HepG2 (cell line): ENCODE measurements at regions not wholly inside any gene's neighbourhood (a gene's known extent, or its start where the extent isn't known, plus 50 kb on each side); places are given as distances from the start of the nearest gene placed in this dataset.

ENCODE experiments used
- ATAC-seq: fragments of 200-7000 bp; cut with Tn5 transposase; 3 replicates; pipeline ENCODE4 v1.9.1; 2020; ENCODE audit warnings: mild to moderate bottlenecking, moderate library complexity
- BruUV-seq: library from RNA; stranded (reverse); fragments of 400-500 nt; replicated peaks from 2 replicates; lab custom pipeline; 2021; lab: Mats Ljungman, UMichigan
- CTCF ChIA-PET: fragments of 300-600 bp; formaldehyde crosslinking; extraction: SDS; loops from one replicate; lab custom pipeline; 2021; ENCODE audit warnings: low total read pairs, inconsistent platforms, low intra/inter-chr PET ratio; lab: Yijun Ruan, JAX
- POLR2A ChIA-PET: fragments of 350-600 bp; sonication (Branson Sonifier 250); formaldehyde crosslinking; loops from one replicate; lab custom pipeline; 2020; ENCODE audit warnings: antibody characterized with exemption, inconsistent platforms; lab: Yijun Ruan, JAX
- DNase-seq: peaks from one replicate; pipeline ENCODE4 v3.0.0-alpha.2; 2015; ENCODE audit warnings: low spot score
- FAIRE-seq: peaks from 3 replicates; lab custom pipeline; 2011; peaks lifted over from hg19 to GRCh38; lab: Jason Lieb, UNC
- H2AFZ ChIP-seq: one replicate; pipeline ENCODE4 v1.6.1; 2011; ENCODE audit warnings: low read length, inconsistent platforms
- H3K27ac ChIP-seq: fragments of 300-600 bp; 3 replicates; pipeline ENCODE4 v1.8.0; 2011; ENCODE audit warnings: mixed run types, mild to moderate bottlenecking, mixed read lengths, low read length, inconsistent platforms; ENCODE audit not compliant: insufficient read depth; ENCODE audit errors: extremely low read length
- H3K27me3 ChIP-seq, 2 experiments: fragments of 200-600 bp in 1 of 2; 2 replicates in 1 of 2; 3 replicates in 1 of 2; pipeline versions ENCODE4 v1.6.0 to v1.8.0; 2011; ENCODE audit warnings: low read length in 2 of 2, mild to moderate bottlenecking in 2 of 2, moderate library complexity in 2 of 2, inconsistent platforms in 1 of 2; ENCODE audit not compliant: insufficient read depth in 2 of 2, control insufficient read depth in 1 of 2
- H3K36me3 ChIP-seq, 2 experiments: fragments of 200-600 bp in 1 of 2; replicated peaks in 1 of 2; 2 replicates in 1 of 2; 3 replicates in 1 of 2; pipeline versions ENCODE4 v1.5.1 to v1.8.0; 2011; ENCODE audit warnings: low read length in 2 of 2, inconsistent platforms in 1 of 2; ENCODE audit not compliant: insufficient read depth in 2 of 2, control insufficient read depth in 1 of 2
- H3K4me1 ChIP-seq: 2 replicates; pipeline ENCODE4 v1.5.1; 2012; ENCODE audit warnings: low read length, inconsistent platforms; ENCODE audit not compliant: insufficient read depth
- H3K4me2 ChIP-seq: 2 replicates; pipeline ENCODE4 v1.6.0; 2011; ENCODE audit warnings: low read depth, low read length, inconsistent platforms
- H3K4me3 ChIP-seq, 3 experiments: fragments of 200-600 bp in 1 of 3; sonication (generic), shearing (Covaris generic) in 1 of 3; replicated peaks in 1 of 3; 2 replicates each; pipeline ENCODE4 v1.5.1; 2011 to 2016; ENCODE audit warnings: low read length in 3 of 3, inconsistent platforms in 2 of 3, low read depth in 2 of 3, mild to moderate bottlenecking in 2 of 3, control low read depth in 1 of 3, mixed read lengths in 1 of 3; ENCODE audit not compliant: insufficient read depth in 1 of 3
- H3K79me2 ChIP-seq: one replicate; pipeline ENCODE4 v1.6.1; 2011; ENCODE audit warnings: low read length, inconsistent platforms; ENCODE audit not compliant: insufficient read depth
- H3K9ac ChIP-seq: 2 replicates; pipeline ENCODE4 v1.6.0; 2011; ENCODE audit warnings: mild to moderate bottlenecking, low read depth, low read length, inconsistent platforms; ENCODE audit not compliant: insufficient read depth
- H3K9me3 ChIP-seq: 2 replicates; pipeline ENCODE4 v1.5.1; 2012; ENCODE audit warnings: mild to moderate bottlenecking, low read length
- H4K20me1 ChIP-seq: 2 replicates; pipeline ENCODE4 v1.6.0; 2011; ENCODE audit warnings: inconsistent platforms, mild to moderate bottlenecking, low read length, moderate library complexity; ENCODE audit not compliant: insufficient read depth
- FOXK2 ChIP-seq: fragments of 450-650 bp; IDR thresholded peaks from 2 replicates; pipeline ENCODE4 v1.6.1; 2016
- GFI1 ChIP-seq: sonication (generic); formaldehyde crosslinking; IDR thresholded peaks from 2 replicates; pipeline ENCODE4 v1.5.0; 2020; ENCODE audit warnings: missing genetic modification reagents, mild to moderate bottlenecking, borderline replicate concordance
- RBAK ChIP-seq: sonication (generic); formaldehyde crosslinking; IDR thresholded peaks from 2 replicates; pipeline ENCODE4 v1.5.1; 2020; ENCODE audit warnings: mild to moderate bottlenecking, missing genetic modification reagents
- TARDBP ChIP-seq: sonication (generic); formaldehyde crosslinking; IDR thresholded peaks from 2 replicates; pipeline ENCODE4 v1.8.0; 2022; ENCODE audit warnings: mild to moderate bottlenecking, missing genetic modification reagents
- THAP11 ChIP-seq: IDR thresholded peaks from 2 replicates; pipeline ENCODE4 v1.6.1; 2016; ENCODE audit warnings: missing biosample characterization, missing genetic modification reagents
- ZBTB42 ChIP-seq: sonication (generic); formaldehyde crosslinking; IDR thresholded peaks from 2 replicates; pipeline ENCODE4 v1.5.0; 2020; ENCODE audit warnings: mild to moderate bottlenecking, missing genetic modification reagents
- ZFAT ChIP-seq: sonication (generic); formaldehyde crosslinking; conservative IDR thresholded peaks from 2 replicates; pipeline ENCODE4 v1.8.1; 2023; ENCODE audit warnings: missing genetic modification reagents, inconsistent platforms
- ZMYM2 ChIP-seq: sonication (generic); formaldehyde crosslinking; IDR thresholded peaks from 2 replicates; pipeline ENCODE4 v1.8.0; 2022; ENCODE audit warnings: mild to moderate bottlenecking, missing genetic modification reagents
- ZNF224 ChIP-seq: sonication (generic); formaldehyde crosslinking; IDR thresholded peaks from 2 replicates; pipeline ENCODE4 v1.5.0; 2020; ENCODE audit warnings: mild to moderate bottlenecking, missing genetic modification reagents
- ZNF772 ChIP-seq: sonication (generic); formaldehyde crosslinking; IDR thresholded peaks from 2 replicates; pipeline ENCODE4 v1.5.0; 2020; ENCODE audit warnings: mild to moderate bottlenecking, missing genetic modification reagents
- ZSCAN12 ChIP-seq: sonication (generic); formaldehyde crosslinking; IDR thresholded peaks from 2 replicates; pipeline ENCODE4 v1.9.0; 2021; ENCODE audit warnings: mild to moderate bottlenecking, missing genetic modification reagents
- WGBS: methylation state at CpG from one replicate; pipeline ENCODE4 v1.1.6; 2017; ENCODE audit warnings: low lambda C conversion rate; 5-methylcytosine and 5-hydroxymethylcytosine counted together
- in situ Hi-C: cut with HindIII; loops from 2 replicates; pipeline ENCODE4 v1.10.0; 2017; ENCODE audit warnings: low pct_unique_long_range_greater_than_20kb; ENCODE audit not compliant: extremely low pct_ligation_motif_present
- intact Hi-C: fragments of 100-400 bp; cut with micrococcal nuclease; formaldehyde crosslinking; loops from one replicate; pipeline ENCODE4 v1.10.0; 2022; ENCODE audit not compliant: unreplicated experiment
- TF ChIP-seq, protein P1 (sequence below): sonication (generic); formaldehyde crosslinking; IDR thresholded peaks from 2 replicates; pipeline ENCODE4 v1.4.0; 2020; ENCODE audit warnings: missing genetic modification reagents

DNA sequence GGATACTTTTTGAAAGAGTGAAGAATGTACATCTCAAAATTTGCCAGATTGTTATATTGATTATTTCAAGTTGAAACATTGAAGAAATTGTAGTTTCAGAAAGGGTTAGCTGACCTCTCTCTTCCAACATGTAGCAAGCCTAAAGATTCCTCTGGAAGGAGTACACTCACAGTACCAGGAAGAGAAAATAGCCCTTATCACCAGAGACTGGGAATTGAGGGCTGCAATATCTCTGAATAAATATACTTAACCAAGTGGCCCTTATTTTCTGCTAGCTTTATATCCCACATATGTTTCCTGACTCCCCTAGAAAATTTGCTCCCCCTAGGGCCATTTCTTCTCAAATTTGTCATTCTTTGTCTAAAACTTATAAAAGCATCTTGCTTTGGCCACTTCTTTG lies 332.2 kb downstream of the GASK1B start (continued):
- no peak for TF ChIP-seq RBAK (CRISPR knock-in tag)
- TF ChIP-seq FOXK2 = no peak
- TF ChIP-seq, all 625 proteins: peak for 0

GRCh38 chr4:157840034-157840433 lies 332.8 kb downstream of the GASK1B start:
- in situ Hi-C loops = no loop called here
- POLR2A ChIA-PET = no interaction called here
- FAIRE-seq (no peak), DNase-seq (no peak)
- Histone ChIP-seq H3K4me3 (no peak overlapping the region), H3K36me3 (no peaks in the 10 kb centered on the region), H4K20me1 (no peaks in the 10 kb centered on the region), H2AFZ (no peak overlapping the region)
- no TSS peak for BruUV-seq
- CTCF ChIA-PET = no interaction called here
- no peak for TF ChIP-seq ZMYM2 (CRISPR knock-in tag)
- no peak for TF ChIP-seq TARDBP (CRISPR knock-in tag)
- no peak for TF ChIP-seq THAP11 (CRISPR knock-in tag)
- TF ChIP-seq GFI1 = no peak
- TF ChIP-seq ZNF224 (CRISPR knock-in tag) = no peak
- TF ChIP-seq ZBTB42 = no peak
- TF ChIP-seq ZFAT (CRISPR knock-in tag) = no peak
- no peak for TF ChIP-seq ZSCAN12
- TF ChIP-seq, protein P1, sequence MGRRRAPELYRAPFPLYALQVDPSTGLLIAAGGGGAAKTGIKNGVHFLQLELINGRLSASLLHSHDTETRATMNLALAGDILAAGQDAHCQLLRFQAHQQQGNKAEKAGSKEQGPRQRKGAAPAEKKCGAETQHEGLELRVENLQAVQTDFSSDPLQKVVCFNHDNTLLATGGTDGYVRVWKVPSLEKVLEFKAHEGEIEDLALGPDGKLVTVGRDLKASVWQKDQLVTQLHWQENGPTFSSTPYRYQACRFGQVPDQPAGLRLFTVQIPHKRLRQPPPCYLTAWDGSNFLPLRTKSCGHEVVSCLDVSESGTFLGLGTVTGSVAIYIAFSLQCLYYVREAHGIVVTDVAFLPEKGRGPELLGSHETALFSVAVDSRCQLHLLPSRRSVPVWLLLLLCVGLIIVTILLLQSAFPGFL (CRISPR knock-in tag) = no peak
- TF ChIP-seq ZNF772 = no peak
- TF ChIP-seq, all 625 proteins: peak for 0
- Histone ChIP-seq H3K27ac (no peak overlapping the region), H3K27me3 (no peaks in the 10 kb centered on the region; a peak in 1 of 5 replicates), H3K9ac (no peak overlapping the region), H3K79me2 (no peaks in the 10 kb centered on the region), H3K9me3 (no peaks in the 10 kb centered on the region), H3K4me2 (no peak overlapping the region), H3K4me1 (no peaks in the 10 kb centered on the region)
- 79% methylated on average over 1 of the region's 1 CpG for WGBS
- intact Hi-C loops = no loop called here
- no peak for ATAC-seq
